CD14-positive monocyte (primary cell): ENCODE measurements at regions not wholly inside any gene's neighbourhood (a gene's known extent, or its start where the extent isn't known, plus 50 kb on each side); places are given as distances from the start of the nearest gene placed in this dataset.

Experiments
- DNase-seq, 3 donors: peaks; one replicate each; pipeline ENCODE4 v3.0.0-alpha.2; 2011 to 2022
- H2AFZ ChIP-seq: 2 replicates; pipeline ENCODE4 v1.6.0; 2012; ENCODE audit warnings: mild to moderate bottlenecking, low read depth, low read length, inconsistent platforms; ENCODE audit not compliant: insufficient read depth, poor library complexity, severe bottlenecking
- H3K27ac ChIP-seq, 2 donors: 1 replicate in 1 of 2; 2 replicates in 1 of 2; pipeline ENCODE4 v1.5.1; 2012 to 2013; ENCODE audit warnings: low read length in 2 of 2, control low read depth in 1 of 2, inconsistent platforms in 1 of 2, low read depth in 1 of 2, mild to moderate bottlenecking in 1 of 2
- H3K27me3 ChIP-seq, 2 donors: one replicate each; pipeline versions ENCODE4 v1.6.0 to v1.6.1; 2011 to 2013; ENCODE audit warnings: low read length in 2 of 2; ENCODE audit not compliant: control insufficient read depth in 2 of 2, insufficient read depth in 2 of 2
- H3K36me3 ChIP-seq, 2 donors: replicated peaks in 1 of 2; 1 replicate in 1 of 2; 2 replicates in 1 of 2; pipeline versions ENCODE4 v1.5.1 to v1.6.1; 2012 to 2013; ENCODE audit warnings: low read length in 2 of 2, control low read depth in 1 of 2, inconsistent platforms in 1 of 2, mild to moderate bottlenecking in 1 of 2; ENCODE audit not compliant: insufficient read depth in 2 of 2, control insufficient read depth in 1 of 2
- H3K4me1 ChIP-seq, 2 donors: 1 replicate in 1 of 2; 2 replicates in 1 of 2; pipeline versions ENCODE4 v1.5.1 to v1.6.1; 2012 to 2013; ENCODE audit warnings: low read length in 2 of 2, control low read depth in 1 of 2, inconsistent platforms in 1 of 2, mild to moderate bottlenecking in 1 of 2, moderate library complexity in 1 of 2; ENCODE audit not compliant: insufficient read depth in 2 of 2, control insufficient read depth in 1 of 2
- H3K4me2 ChIP-seq: replicated peaks from 2 replicates; pipeline ENCODE3; 2012; ENCODE audit warnings: low read length, moderate library complexity, mild to moderate bottlenecking; ENCODE audit not compliant: poor library complexity, severe bottlenecking; ENCODE audit errors: extremely low read depth
- H3K4me3 ChIP-seq, 3 experiments: fragments of 200-600 bp in 1 of 3; sonication (generic) in 1 of 3; replicated peaks in 1 of 3; 1 replicate in 2 of 3; 2 replicates in 1 of 3; pipeline ENCODE4 v1.5.1; 2011 to 2013; ENCODE audit warnings: low read length in 3 of 3, mild to moderate bottlenecking in 3 of 3, control low read depth in 2 of 3, low read depth in 2 of 3, inconsistent platforms in 1 of 3, moderate library complexity in 1 of 3
- H3K79me2 ChIP-seq: 2 replicates; pipeline ENCODE4 v1.6.0; 2012; ENCODE audit warnings: mild to moderate bottlenecking, control low read depth, inconsistent platforms, low read length, moderate library complexity; ENCODE audit not compliant: insufficient read depth
- H3K9ac ChIP-seq: 2 replicates; pipeline ENCODE4 v1.6.0; 2017; ENCODE audit warnings: low read length, mild to moderate bottlenecking; ENCODE audit not compliant: insufficient read depth, poor library complexity, severe bottlenecking
- H3K9me3 ChIP-seq, 2 donors: replicated peaks in 1 of 2; 1 replicate in 1 of 2; 2 replicates in 1 of 2; pipeline versions ENCODE4 v1.5.1 to v1.6.1; 2012 to 2013; ENCODE audit warnings: low read length in 2 of 2, control low read depth in 1 of 2; ENCODE audit not compliant: control insufficient read depth in 1 of 2, insufficient read depth in 1 of 2
- H4K20me1 ChIP-seq: 2 replicates; pipeline ENCODE4 v1.6.0; 2012; ENCODE audit warnings: mild to moderate bottlenecking, low read length, control low read depth, moderate library complexity; ENCODE audit not compliant: insufficient read depth
- H3K27ac Mint-ChIP-seq, 7 donors: one replicate each; pipeline ENCODE4 v1.8.0; 2020; ENCODE audit warnings: mild to moderate bottlenecking in 7 of 7, mixed read lengths in 7 of 7, moderate library complexity in 6 of 7, inconsistent platforms in 2 of 7
- H3K27me3 Mint-ChIP-seq, 3 donors: one replicate each; pipeline ENCODE4 v1.8.0; 2021 to 2022; ENCODE audit warnings: low read depth in 3 of 3, mild to moderate bottlenecking in 3 of 3, mixed read lengths in 3 of 3, moderate library complexity in 3 of 3, inconsistent platforms in 1 of 3
- H3K36me3 Mint-ChIP-seq, 2 donors: one replicate each; pipeline ENCODE4 v1.8.0; 2020; ENCODE audit warnings: mixed read lengths in 2 of 2, inconsistent platforms in 1 of 2, mild to moderate bottlenecking in 1 of 2
- H3K4me1 Mint-ChIP-seq: one replicate; pipeline ENCODE4 v1.8.0; 2020; ENCODE audit warnings: mild to moderate bottlenecking, mixed read lengths
- H3K4me3 Mint-ChIP-seq, 2 donors: one replicate each; pipeline ENCODE4 v1.8.0; 2020; ENCODE audit warnings: mild to moderate bottlenecking in 2 of 2, mixed read lengths in 2 of 2, moderate library complexity in 1 of 2
- H3K9me3 Mint-ChIP-seq, 7 donors: one replicate each; pipeline ENCODE4 v1.8.0; 2020 to 2022; ENCODE audit warnings: mixed read lengths in 7 of 7, mild to moderate bottlenecking in 6 of 7, moderate library complexity in 6 of 7, inconsistent platforms in 2 of 7
- CTCF ChIP-seq: fragments of 200-600 bp; IDR thresholded peaks from one replicate; pipeline ENCODE4 v1.8.0; 2022; ENCODE audit warnings: antibody characterized with exemption, mild to moderate bottlenecking
- WGBS: methylation state at CpG from one replicate; pipeline ENCODE4 v1.1.5; 2013; ENCODE audit warnings: missing lambda C conversion rate; ENCODE audit not compliant: insufficient coverage; 5-methylcytosine and 5-hydroxymethylcytosine counted together
- intact Hi-C, 2 donors: fragments of 100-400 bp; cut with micrococcal nuclease; formaldehyde crosslinking; loops; one replicate each; pipeline versions ENCODE4 v1.15.0 to v1.15.1; 2023

DNA sequence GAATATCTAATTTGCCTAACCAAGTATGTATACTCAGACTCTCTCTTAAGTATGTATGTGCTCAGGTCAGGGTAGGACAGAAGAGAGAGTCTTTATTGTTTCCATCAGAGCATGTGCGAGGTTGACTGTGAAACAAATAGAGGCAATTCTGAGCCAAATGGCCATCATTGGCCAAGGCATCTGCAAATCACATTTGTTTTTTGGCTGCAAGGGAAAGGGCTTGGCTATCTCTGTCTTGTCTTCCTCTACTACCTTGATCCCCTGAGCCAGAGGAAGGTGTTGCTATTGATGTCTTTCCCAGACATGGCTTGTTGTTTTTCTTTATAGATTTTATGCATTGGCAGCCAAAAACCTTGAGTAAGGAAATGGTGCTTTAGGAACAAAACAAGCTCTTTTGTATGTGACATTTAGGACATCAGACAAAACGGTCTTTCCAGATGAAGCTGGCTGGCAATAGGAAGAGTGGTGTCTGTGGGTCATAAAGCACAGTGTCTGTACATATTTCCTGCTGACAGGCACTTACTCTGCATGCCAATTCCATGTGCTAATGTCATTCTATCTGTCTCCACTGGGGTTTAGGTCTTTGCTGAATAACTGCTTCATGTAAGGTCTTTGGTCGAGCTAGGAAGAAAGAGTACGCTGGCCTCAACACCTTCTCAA lies 163.3 kb downstream of the BRINP2 start:
- Mint-ChIP-seq H3K4me3 (no peak overlapping the region), H3K36me3 (no peaks in the 10 kb centered on the region), H3K9me3 (peaks cover 0 to 4% (median 0%) of the 10 kb centered on the region in 7 donors), H3K27me3 (no peaks in the 10 kb centered on the region), H3K4me1 (no peaks in the 10 kb centered on the region), H3K27ac (no peak overlapping the region)
- Histone ChIP-seq H3K4me2 (no peak overlapping the region), H3K36me3 (no peaks in the 10 kb centered on the region), H3K9ac (no peak overlapping the region), H2AFZ (no peak overlapping the region), H3K27ac (no peak overlapping the region), H3K9me3 (peaks cover 0 to 3% of the 10 kb centered on the region in 2 donors), H3K4me1 (no peaks in the 10 kb centered on the region), H3K4me3 (no peak overlapping the region), H4K20me1 (no peaks in the 10 kb centered on the region), H3K27me3 (no peaks in the 10 kb centered on the region), H3K79me2 (no peaks in the 10 kb centered on the region)
- WGBS: 79% methylated on average over 2 of the region's 4 CpGs
- intact Hi-C loops: no loop called here
- TF ChIP-seq CTCF: no peak
- no peak for DNase-seq
